H1 (cell line): ENCODE measurements at regions not wholly inside any gene's neighbourhood (a gene's known extent, or its start where the extent isn't known, plus 50 kb on each side); places are given as distances from the start of the nearest gene placed in this dataset.

Experiments used
- CTCF ChIA-PET: fragments of 300-600 bp; sonication (Branson Sonifier 250); formaldehyde crosslinking; loops from one replicate; lab custom pipeline; 2021; ENCODE audit not compliant: partially characterized antibody; lab: Charles Lee
- POLR2A ChIA-PET: fragments of 300-600 bp; sonication (Branson Sonifier 250); formaldehyde crosslinking; loops from one replicate; lab custom pipeline; 2021; ENCODE audit warnings: inconsistent platforms; ENCODE audit not compliant: partially characterized antibody; lab: Charles Lee
- DNase-seq, 2 experiments: peaks; one replicate each; pipeline versions ENCODE4 v3.0.0 to v3.0.0-alpha.2; 2010 to 2022; ENCODE audit warnings: low spot score in 2 of 2, low read depth in 1 of 2, mixed read lengths in 1 of 2
- FAIRE-seq: peaks from 2 replicates; lab custom pipeline; 2011; peaks lifted over from hg19 to GRCh38; lab: Jason Lieb, UNC
- H2AFZ ChIP-seq: 2 replicates; pipeline ENCODE4 v1.8.1; 2012; ENCODE audit warnings: low read length, inconsistent platforms
- H2AK5ac ChIP-seq: 2 replicates; pipeline ENCODE4 v1.6.1; 2013; ENCODE audit warnings: low read depth, low read length
- H2BK120ac ChIP-seq: replicated peaks from 2 replicates; pipeline ENCODE3; 2013; ENCODE audit warnings: low read depth, low read length, inconsistent platforms
- H2BK12ac ChIP-seq: 2 replicates; pipeline ENCODE4 v1.6.1; 2013; ENCODE audit warnings: low read depth, low read length
- H2BK15ac ChIP-seq: 2 replicates; pipeline ENCODE4 v1.6.1; 2013; ENCODE audit warnings: low read length
- H2BK20ac ChIP-seq: 2 replicates; pipeline ENCODE4 v1.6.1; 2013; ENCODE audit warnings: low read length
- H2BK5ac ChIP-seq: 2 replicates; pipeline ENCODE4 v1.6.1; 2013; ENCODE audit warnings: low read depth, low read length
- H3K14ac ChIP-seq: 2 replicates; pipeline ENCODE4 v1.6.1; 2013; ENCODE audit warnings: inconsistent platforms; ENCODE audit not compliant: insufficient read length
- H3K18ac ChIP-seq: 2 replicates; pipeline ENCODE4 v1.6.1; 2013; ENCODE audit warnings: low read length; ENCODE audit errors: extremely low read depth
- H3K23ac ChIP-seq: 2 replicates; pipeline ENCODE4 v1.6.1; 2013; ENCODE audit warnings: inconsistent platforms; ENCODE audit not compliant: insufficient read length
- H3K23me2 ChIP-seq: 2 replicates; pipeline ENCODE4 v1.6.1; 2013; ENCODE audit warnings: low read depth, low read length
- H3K27ac ChIP-seq: 2 replicates; pipeline ENCODE4 v1.6.1; 2011; ENCODE audit warnings: low read depth, low read length, inconsistent platforms
- H3K27me3 ChIP-seq, 4 experiments: replicated peaks in 1 of 4; 1 replicate in 1 of 4; 2 replicates in 3 of 4; pipeline versions ENCODE4 v1.6.1 to v1.8.1; 2011 to 2013; ENCODE audit warnings: low read length in 3 of 4, mild to moderate bottlenecking in 3 of 4, inconsistent platforms in 2 of 4, mixed read lengths in 2 of 4, moderate library complexity in 1 of 4; ENCODE audit not compliant: control insufficient read depth in 3 of 4, insufficient read depth in 3 of 4; ENCODE audit errors: extremely low read depth in 1 of 4
- H3K36me3 ChIP-seq, 4 experiments: 2 replicates each; pipeline versions ENCODE4 v1.6.1 to v1.8.1; 2011 to 2013; ENCODE audit warnings: mild to moderate bottlenecking in 4 of 4, low read length in 3 of 4, moderate library complexity in 2 of 4, control low read depth in 1 of 4, inconsistent platforms in 1 of 4; ENCODE audit not compliant: insufficient read depth in 4 of 4, control insufficient read depth in 2 of 4
- H3K4ac ChIP-seq: replicated peaks from 2 replicates; pipeline ENCODE3; 2013; ENCODE audit warnings: low read length, low read depth, mixed read lengths, inconsistent platforms; ENCODE audit not compliant: insufficient read length
- H3K4me1 ChIP-seq, 4 experiments: replicated peaks in 1 of 4; 1 replicate in 1 of 4; 2 replicates in 3 of 4; pipeline versions ENCODE4 v1.6.1 to v1.8.1; 2011 to 2013; ENCODE audit warnings: low read length in 3 of 4, inconsistent platforms in 2 of 4, mixed read lengths in 1 of 4; ENCODE audit not compliant: insufficient read depth in 4 of 4, control insufficient read depth in 3 of 4
- H3K4me2 ChIP-seq, 2 experiments: 2 replicates each; pipeline versions ENCODE4 v1.6.1 to v1.8.1; 2011 to 2013; ENCODE audit warnings: low read depth in 2 of 2, low read length in 2 of 2, control low read depth in 1 of 2, inconsistent platforms in 1 of 2, mild to moderate bottlenecking in 1 of 2; ENCODE audit not compliant: insufficient read depth in 1 of 2
- H3K4me3 ChIP-seq, 4 experiments: fragments of 200-600, 300-600 bp in 1 of 4; sonication (generic), shearing (Covaris generic), sonication (Bioruptor Twin) in 1 of 4; 2 replicates each; pipeline versions ENCODE4 v1.5.1 to v1.8.1; 2011 to 2016; ENCODE audit warnings: low read length in 4 of 4, low read depth in 3 of 4, control low read depth in 2 of 4, inconsistent platforms in 2 of 4, mild to moderate bottlenecking in 2 of 4, mixed read lengths in 1 of 4, moderate library complexity in 1 of 4; ENCODE audit not compliant: insufficient read depth in 2 of 4; ENCODE audit errors: extremely low read depth in 1 of 4
- H3K56ac ChIP-seq: replicated peaks from 2 replicates; pipeline ENCODE3; 2013; ENCODE audit warnings: low read depth, mild to moderate bottlenecking, mixed read lengths, low read length, inconsistent platforms; ENCODE audit not compliant: insufficient read length
- H3K79me1 ChIP-seq: 2 replicates; pipeline ENCODE4 v1.6.1; 2013; ENCODE audit warnings: low read depth, low read length, control low read depth
- H3K79me2 ChIP-seq, 2 experiments: 2 replicates each; pipeline versions ENCODE4 v1.6.1 to v1.8.1; 2012 to 2013; ENCODE audit warnings: low read length in 2 of 2, mild to moderate bottlenecking in 2 of 2, inconsistent platforms in 1 of 2; ENCODE audit not compliant: insufficient read depth in 2 of 2, control insufficient read depth in 1 of 2
- H3K9ac ChIP-seq, 4 experiments: replicated peaks in 1 of 4; 1 replicate in 1 of 4; 2 replicates in 3 of 4; pipeline versions ENCODE4 v1.6.1 to v1.8.1; 2011 to 2013; ENCODE audit warnings: low read depth in 3 of 4, low read length in 3 of 4, control low read depth in 2 of 4, mild to moderate bottlenecking in 2 of 4, moderate library complexity in 2 of 4, inconsistent platforms in 1 of 4; ENCODE audit errors: extremely low read depth in 1 of 4
- H3K9me3 ChIP-seq, 2 experiments: 2 replicates each; pipeline versions ENCODE4 v1.6.1 to v1.8.1; 2012 to 2013; ENCODE audit warnings: mild to moderate bottlenecking in 2 of 2, moderate library complexity in 2 of 2, control low read depth in 1 of 2, inconsistent platforms in 1 of 2, low read depth in 1 of 2, low read length in 1 of 2, mixed read lengths in 1 of 2; ENCODE audit not compliant: insufficient read depth in 2 of 2
- H4K20me1 ChIP-seq, 2 experiments: replicated peaks in 1 of 2; 2 replicates each; pipeline versions ENCODE3 to v1.8.1; 2011 to 2013; ENCODE audit warnings: inconsistent platforms in 2 of 2, low read length in 2 of 2, mild to moderate bottlenecking in 1 of 2; ENCODE audit not compliant: insufficient read depth in 2 of 2, control insufficient read depth in 1 of 2
- H4K5ac ChIP-seq: 2 replicates; pipeline ENCODE4 v1.6.1; 2013; ENCODE audit warnings: low read length, low read depth, mixed read lengths, inconsistent platforms; ENCODE audit not compliant: insufficient read length
- H4K8ac ChIP-seq: 2 replicates; pipeline ENCODE4 v1.8.0; 2013; ENCODE audit warnings: mild to moderate bottlenecking, moderate library complexity, low read length, inconsistent platforms; ENCODE audit not compliant: insufficient read depth; ENCODE audit errors: extremely low read depth
- H4K91ac ChIP-seq: replicated peaks from 2 replicates; pipeline ENCODE3; 2013; ENCODE audit warnings: low read length, mixed read lengths, inconsistent platforms; ENCODE audit not compliant: insufficient read length
- BRCA1 ChIP-seq: IDR thresholded peaks from 2 replicates; pipeline ENCODE4 v1.6.1; 2012; ENCODE audit warnings: low read depth, low read length, improper control_type of control experiment
- CHD1 ChIP-seq: IDR thresholded peaks from 2 replicates; pipeline ENCODE4 v1.6.1; 2012; ENCODE audit warnings: low read depth, low read length, improper control_type of control experiment
- CREB1 ChIP-seq: IDR thresholded peaks from 2 replicates; pipeline ENCODE4 v1.6.1; 2012; ENCODE audit warnings: inconsistent platforms
- JUND ChIP-seq: IDR thresholded peaks from 2 replicates; pipeline ENCODE4 v1.6.1; 2011; ENCODE audit warnings: mild to moderate bottlenecking, improper control_type of control experiment, low read length
- KDM4A ChIP-seq: IDR thresholded peaks from one replicate; pipeline ENCODE4 v1.7.1; 2012; ENCODE audit warnings: low read depth, mild to moderate bottlenecking, moderate library complexity, low read length, inconsistent platforms; ENCODE audit not compliant: severe bottlenecking
- NRF1 ChIP-seq: IDR thresholded peaks from 2 replicates; pipeline ENCODE4 v1.6.1; 2011; ENCODE audit warnings: mild to moderate bottlenecking, low read depth, low read length, improper control_type of control experiment
- POLR2A ChIP-seq, 2 experiments: IDR thresholded peaks; 1 replicate in 1 of 2; 2 replicates in 1 of 2; pipeline ENCODE4 v1.6.1; 2011; ENCODE audit warnings: low read depth in 2 of 2, low read length in 2 of 2, mild to moderate bottlenecking in 2 of 2; ENCODE audit errors: control extremely low read depth in 1 of 2
- RAD21 ChIP-seq, 2 experiments: IDR thresholded peaks in 1 of 2; conservative IDR thresholded peaks in 1 of 2; 2 replicates each; pipeline ENCODE4 v1.6.1; 2011; ENCODE audit warnings: low read depth in 2 of 2, low read length in 2 of 2, improper control_type of control experiment in 1 of 2, inconsistent platforms in 1 of 2, mild to moderate bottlenecking in 1 of 2, moderate library complexity in 1 of 2
- SP2 ChIP-seq: IDR thresholded peaks from 2 replicates; pipeline ENCODE4 v1.6.1; 2012; ENCODE audit warnings: mild to moderate bottlenecking, low read length, inconsistent platforms
- TAF1 ChIP-seq: IDR thresholded peaks from 2 replicates; pipeline ENCODE4 v1.6.1; 2011; ENCODE audit warnings: mild to moderate bottlenecking, low read depth, low read length
- TBP ChIP-seq: IDR thresholded peaks from 2 replicates; pipeline ENCODE4 v1.6.1; 2011; ENCODE audit warnings: low read depth, low read length, improper control_type of control experiment
- WGBS, 2 experiments: shearing (Covaris generic) in 1 of 2; methylation state at CpG; one replicate each; pipeline versions ENCODE4 v1.1.6 to v1.1.7; 2013 to 2015; ENCODE audit warnings: low lambda C conversion rate in 2 of 2, mixed read lengths in 2 of 2, inconsistent platforms in 1 of 2, low coverage in 1 of 2, missing lambda C conversion rate in 1 of 2; ENCODE audit not compliant: insufficient replicate concordance in 2 of 2, insufficient coverage in 1 of 2, insufficient read length in 1 of 2; ENCODE audit errors: extremely low coverage in 1 of 2, missing lambda C conversion rate in 1 of 2; 5-methylcytosine and 5-hydroxymethylcytosine counted together
- TF ChIP-seq, protein P1 (sequence below): IDR thresholded peaks from 2 replicates; pipeline ENCODE4 v1.6.1; 2012; ENCODE audit warnings: inconsistent platforms
- TF ChIP-seq, protein P2 (sequence below), 3 experiments: IDR thresholded peaks; 1 replicate in 2 of 3; 2 replicates in 1 of 3; pipeline versions ENCODE4 v1.5.1 to v1.6.1; 2011; ENCODE audit warnings: low read length in 3 of 3, mild to moderate bottlenecking in 3 of 3, inconsistent platforms in 2 of 3, low read depth in 1 of 3, moderate library complexity in 1 of 3; ENCODE audit not compliant: insufficient read depth in 1 of 3; ENCODE audit errors: control extremely low read depth in 1 of 3

DNA sequence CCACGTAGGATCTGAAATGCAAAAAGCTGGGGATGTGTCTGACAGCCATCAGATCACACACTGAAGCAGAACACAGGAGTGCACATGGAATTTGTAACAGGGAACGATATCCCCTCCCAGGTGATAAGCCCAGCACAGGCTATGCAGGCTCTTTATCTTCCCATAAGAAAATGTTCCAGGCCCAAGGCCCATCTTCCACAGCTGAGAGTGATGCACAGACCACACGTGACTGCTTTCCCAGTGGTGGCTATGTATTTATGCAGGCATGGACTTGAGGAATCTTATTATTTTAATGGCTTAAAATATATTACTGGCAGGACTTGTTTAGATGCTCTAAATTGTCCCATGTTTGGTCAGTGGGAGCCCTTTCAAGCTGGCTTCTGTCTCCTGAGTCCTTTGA, 70.5 kb upstream of the AFF3 start:
- H4K8ac ChIP-seq: no peak overlapping the region
- H3K14ac ChIP-seq: no peak overlapping the region
- DNase-seq (no peak), FAIRE-seq (no peak)
- H3K27ac ChIP-seq: no peak overlapping the region
- H2BK5ac ChIP-seq: no peak overlapping the region
- no peaks in the 10 kb centered on the region for H3K4me1 ChIP-seq
- H3K23ac ChIP-seq: no peak overlapping the region
- H3K56ac ChIP-seq: no peak overlapping the region
- no peaks in the 10 kb centered on the region for H3K9me3 ChIP-seq
- H2BK20ac ChIP-seq: no peak overlapping the region
- no peak overlapping the region for H2BK120ac ChIP-seq
- H3K27me3 ChIP-seq: no peaks in the 10 kb centered on the region; a peak in 1 of 7 replicates
- H3K23me2 ChIP-seq: no peaks in the 10 kb centered on the region
- H2AFZ ChIP-seq: no peak overlapping the region
- H3K4ac ChIP-seq: no peak overlapping the region
- H2BK15ac ChIP-seq: no peak overlapping the region
- no peak overlapping the region for H3K18ac ChIP-seq
- no peak overlapping the region for H4K91ac ChIP-seq
- H3K79me2 ChIP-seq: no peaks in the 10 kb centered on the region
- H3K4me2 ChIP-seq: no peak overlapping the region
- no peaks in the 10 kb centered on the region for H4K20me1 ChIP-seq
- no peaks in the 10 kb centered on the region for H3K36me3 ChIP-seq
- no peaks in the 10 kb centered on the region for H3K79me1 ChIP-seq
- H3K4me3 ChIP-seq: no peak overlapping the region
- POLR2A ChIA-PET: no interaction called here
- H3K9ac ChIP-seq: no peak overlapping the region
- no peak overlapping the region for H2AK5ac ChIP-seq
- no peak overlapping the region for H4K5ac ChIP-seq
- CTCF ChIA-PET: interaction anchor here (0.9 to 2.1 kb wide), 3 partner anchors 10 to 49 kb away, joined by 4 to 7 read pairs (median 4); no protein-coding TSS in a partner anchor
- no peak overlapping the region for H2BK12ac ChIP-seq
- WGBS, 2 experiments: 88% methylated on average over 3 of the region's 3 CpGs; no CpG with 5 or more reads in 1 of the 2 experiments
- no peak for TF ChIP-seq NRF1
- no peak for TF ChIP-seq BRCA1
- no peak for TF ChIP-seq KDM4A
- no peak for TF ChIP-seq TAF1
- TF ChIP-seq, protein P1, sequence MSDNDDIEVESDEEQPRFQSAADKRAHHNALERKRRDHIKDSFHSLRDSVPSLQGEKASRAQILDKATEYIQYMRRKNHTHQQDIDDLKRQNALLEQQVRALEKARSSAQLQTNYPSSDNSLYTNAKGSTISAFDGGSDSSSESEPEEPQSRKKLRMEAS: no peak
- TF ChIP-seq TBP: no peak
- no peak for TF ChIP-seq POLR2A (IDR thresholded peaks at IDR 0.05; ENCODE audit: control extremely low read depth in 1 of 2, low read depth in 2 of 2, low read length in 2 of 2)
- no peak for TF ChIP-seq CHD1
- no peak for TF ChIP-seq RAD21 (IDR thresholded peaks at IDR 0.05 in 1 of 2, conservative IDR thresholded peaks at IDR 0.05 in 1 of 2; ENCODE audit: low read depth in 2 of 2, low read length in 2 of 2)
- TF ChIP-seq, protein P2, sequence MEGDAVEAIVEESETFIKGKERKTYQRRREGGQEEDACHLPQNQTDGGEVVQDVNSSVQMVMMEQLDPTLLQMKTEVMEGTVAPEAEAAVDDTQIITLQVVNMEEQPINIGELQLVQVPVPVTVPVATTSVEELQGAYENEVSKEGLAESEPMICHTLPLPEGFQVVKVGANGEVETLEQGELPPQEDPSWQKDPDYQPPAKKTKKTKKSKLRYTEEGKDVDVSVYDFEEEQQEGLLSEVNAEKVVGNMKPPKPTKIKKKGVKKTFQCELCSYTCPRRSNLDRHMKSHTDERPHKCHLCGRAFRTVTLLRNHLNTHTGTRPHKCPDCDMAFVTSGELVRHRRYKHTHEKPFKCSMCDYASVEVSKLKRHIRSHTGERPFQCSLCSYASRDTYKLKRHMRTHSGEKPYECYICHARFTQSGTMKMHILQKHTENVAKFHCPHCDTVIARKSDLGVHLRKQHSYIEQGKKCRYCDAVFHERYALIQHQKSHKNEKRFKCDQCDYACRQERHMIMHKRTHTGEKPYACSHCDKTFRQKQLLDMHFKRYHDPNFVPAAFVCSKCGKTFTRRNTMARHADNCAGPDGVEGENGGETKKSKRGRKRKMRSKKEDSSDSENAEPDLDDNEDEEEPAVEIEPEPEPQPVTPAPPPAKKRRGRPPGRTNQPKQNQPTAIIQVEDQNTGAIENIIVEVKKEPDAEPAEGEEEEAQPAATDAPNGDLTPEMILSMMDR (IDR thresholded peaks at IDR 0.05; ENCODE audit: control extremely low read depth in 1 of 3, insufficient read depth in 1 of 3, low read depth in 1 of 3, low read length in 3 of 3): no peak
- TF ChIP-seq SP2: no peak
- no peak for TF ChIP-seq CREB1
- no peak for TF ChIP-seq JUND
